T-helper 2 cell treated with Interferon-gamma antibody and Interleukin-4, amounts not matched to agents 5 μg/mL and 100 μg/mL, for 36 hours (primary cell): ENCODE measurements at regions not wholly inside any gene's neighbourhood (a gene's known extent, or its start where the extent isn't known, plus 50 kb on each side); places are given as distances from the start of the nearest gene placed in this dataset.

ENCODE experiments used
- DNase-seq: peaks from one replicate; pipeline ENCODE4 v3.0.0; 2021; ENCODE audit warnings: low spot score
- H3K27ac Mint-ChIP-seq: one replicate; pipeline ENCODE4 v1.8.0; 2021; ENCODE audit warnings: mild to moderate bottlenecking, mixed read lengths
- H3K27me3 Mint-ChIP-seq: one replicate; pipeline ENCODE4 v1.8.0; 2021; ENCODE audit warnings: low read depth, mixed read lengths
- H3K36me3 Mint-ChIP-seq: one replicate; pipeline ENCODE4 v1.8.0; 2021; ENCODE audit warnings: low read depth, mixed read lengths
- H3K4me1 Mint-ChIP-seq: one replicate; pipeline ENCODE4 v1.8.0; 2021; ENCODE audit warnings: low read depth, mixed read lengths
- H3K4me3 Mint-ChIP-seq: one replicate; pipeline ENCODE4 v1.8.0; 2022; ENCODE audit warnings: mild to moderate bottlenecking, moderate library complexity, mixed read lengths
- H3K9me3 Mint-ChIP-seq: one replicate; pipeline ENCODE4 v1.8.0; 2021; ENCODE audit warnings: mixed read lengths

DNA sequence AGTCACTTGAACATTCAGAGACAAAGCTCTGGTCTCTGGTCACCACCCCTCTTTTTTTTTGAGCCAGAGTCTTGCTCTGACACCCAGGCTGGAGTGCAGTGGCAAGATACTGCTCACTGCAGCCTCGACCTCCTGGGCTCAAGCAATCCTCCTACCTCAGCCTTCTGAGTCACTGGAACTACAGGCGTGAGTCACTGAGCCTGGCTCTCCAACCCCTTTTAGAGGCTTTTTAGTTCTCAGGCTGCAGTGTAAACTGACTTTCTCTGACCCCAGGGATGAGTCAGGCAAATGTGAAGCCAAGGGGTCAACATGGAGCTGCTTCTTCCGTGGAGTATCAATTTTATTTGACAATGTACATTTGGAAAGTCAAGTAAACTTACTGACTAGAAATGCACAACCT lies 229.2 kb downstream of the PTTG2 start:
- Mint-ChIP-seq H3K27ac (no peak overlapping the region), H3K27me3 (peaks cover 16% of the 10 kb centered on the region), H3K4me3 (no peak overlapping the region), H3K9me3 (no peaks in the 10 kb centered on the region), H3K4me1 (no peaks in the 10 kb centered on the region), H3K36me3 (no peaks in the 10 kb centered on the region)
- no peak for DNase-seq

DNA sequence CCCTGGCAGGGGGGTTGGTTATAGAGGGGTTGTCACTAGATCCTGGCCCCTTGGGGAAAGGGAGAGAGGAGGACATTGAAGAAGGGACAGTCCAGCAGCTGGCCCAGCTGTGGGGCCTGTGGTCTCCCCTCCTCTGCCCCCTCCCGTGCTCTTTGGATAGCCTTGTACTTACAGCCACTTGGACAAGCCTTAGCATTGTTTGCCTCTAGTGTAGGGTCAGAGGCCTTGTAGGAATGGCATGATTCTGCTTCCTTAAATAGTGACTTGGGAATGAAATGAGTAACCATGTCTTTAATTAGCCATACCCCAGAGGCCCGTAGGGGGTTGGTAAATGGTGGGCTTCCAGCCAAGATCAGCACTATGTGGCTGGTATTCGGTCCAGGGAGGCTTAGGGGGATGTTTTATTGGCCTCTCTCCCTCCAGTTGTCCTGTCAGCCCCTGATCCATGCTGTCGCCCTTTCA lies 230.6 kb downstream of the PTTG2 start:
- Mint-ChIP-seq H3K27ac (no peak overlapping the region), H3K4me1 (no peaks in the 10 kb centered on the region), H3K36me3 (no peaks in the 10 kb centered on the region), H3K9me3 (no peaks in the 10 kb centered on the region), H3K27me3 (peaks cover 17% of the 10 kb centered on the region), H3K4me3 (no peak overlapping the region)
- DNase-seq, result no peak

DNA sequence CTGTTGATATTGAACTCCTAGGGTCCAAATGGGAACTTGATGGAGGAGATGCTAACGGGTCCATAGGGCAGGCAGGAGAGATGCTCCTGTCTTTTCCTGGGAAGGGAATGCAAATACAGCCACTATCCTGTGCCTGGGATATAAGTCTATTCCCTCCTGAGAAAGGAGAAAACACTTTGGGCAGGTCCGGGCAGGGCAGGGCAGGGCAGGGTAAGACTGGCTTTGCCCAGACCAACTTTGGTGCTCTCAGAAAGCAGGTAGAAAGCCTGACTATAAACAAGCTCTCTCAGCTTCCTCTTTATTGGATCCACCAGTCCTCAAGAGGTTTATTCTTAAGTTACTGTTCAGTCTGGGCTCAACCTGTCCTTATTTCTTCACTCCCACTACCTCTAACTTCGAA lies 232.3 kb downstream of the PTTG2 start:
- Mint-ChIP-seq H3K27me3 (peaks cover 22% of the 10 kb centered on the region), H3K27ac (no peak overlapping the region), H3K4me3 (no peak overlapping the region), H3K4me1 (no peaks in the 10 kb centered on the region), H3K36me3 (no peaks in the 10 kb centered on the region), H3K9me3 (no peaks in the 10 kb centered on the region)
- no peak for DNase-seq

DNA sequence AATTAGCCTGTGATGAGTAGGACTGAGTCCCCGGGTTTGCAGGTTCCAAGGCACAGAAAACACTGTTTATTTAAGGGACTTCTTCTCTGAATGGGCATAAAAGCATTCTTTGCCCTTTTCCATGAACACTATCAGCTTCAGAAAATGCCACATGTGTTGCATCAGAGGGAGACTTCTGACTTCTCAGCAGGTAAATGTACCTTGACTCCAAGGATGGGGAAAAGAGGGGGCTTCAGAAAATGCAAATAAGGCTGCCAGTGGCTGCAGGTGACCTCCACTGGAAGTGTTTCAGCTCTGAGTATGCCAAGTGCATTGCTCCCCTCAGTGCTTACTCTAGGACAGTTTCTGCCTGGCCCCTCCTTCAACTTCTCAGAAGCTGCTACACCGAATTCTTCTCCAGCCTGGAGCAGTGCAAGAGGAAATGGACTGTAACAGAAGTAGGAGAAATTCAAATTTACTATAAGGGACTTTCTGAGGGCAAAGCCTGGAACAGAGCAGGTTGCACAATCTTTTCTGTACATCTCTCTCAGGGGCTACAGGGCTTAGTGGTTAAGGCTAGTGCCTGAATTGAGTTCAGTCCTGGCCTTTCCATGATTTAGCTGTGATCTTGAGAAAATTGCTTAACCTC lies 233.2 kb downstream of the PTTG2 start:
- H3K4me1 Mint-ChIP-seq, result no peaks in the 10 kb centered on the region
- no peaks in the 10 kb centered on the region for H3K9me3 Mint-ChIP-seq
- peaks cover 22% of the 10 kb centered on the region for H3K27me3 Mint-ChIP-seq
- no peak overlapping the region for H3K4me3 Mint-ChIP-seq
- no peak overlapping the region for H3K27ac Mint-ChIP-seq
- no peak for DNase-seq
- H3K36me3 Mint-ChIP-seq, result no peaks in the 10 kb centered on the region

DNA sequence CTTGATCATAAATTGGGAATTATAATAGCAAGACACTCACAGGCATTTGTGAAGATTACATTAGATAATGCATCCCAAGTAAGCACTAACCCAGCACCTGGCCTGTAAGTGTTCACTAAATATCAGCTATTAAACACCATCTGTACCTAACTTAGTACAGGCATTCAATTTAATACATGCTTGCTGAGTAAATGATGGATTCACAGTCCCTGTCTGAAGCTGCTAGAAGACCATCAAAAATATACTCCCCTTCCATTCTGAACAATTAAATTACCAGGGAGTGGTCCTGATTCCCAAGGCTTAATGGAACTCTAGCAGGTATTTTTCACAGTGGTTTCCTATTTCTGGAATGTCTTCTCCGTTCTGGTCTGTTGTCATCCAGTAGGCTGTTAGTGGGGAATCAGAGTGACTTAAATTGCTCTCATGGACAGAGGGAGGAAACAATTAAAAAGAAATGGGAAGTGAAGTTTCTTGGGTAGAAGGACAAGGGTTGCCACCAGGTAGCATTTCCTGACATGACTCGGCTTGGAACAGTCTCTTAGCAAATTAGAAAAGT lies 233.9 kb downstream of the PTTG2 start:
- Mint-ChIP-seq H3K9me3 (no peaks in the 10 kb centered on the region), H3K27ac (no peak overlapping the region), H3K4me3 (no peak overlapping the region), H3K27me3 (peaks cover 22% of the 10 kb centered on the region), H3K36me3 (no peaks in the 10 kb centered on the region), H3K4me1 (no peaks in the 10 kb centered on the region)
- DNase-seq, result no peak

DNA sequence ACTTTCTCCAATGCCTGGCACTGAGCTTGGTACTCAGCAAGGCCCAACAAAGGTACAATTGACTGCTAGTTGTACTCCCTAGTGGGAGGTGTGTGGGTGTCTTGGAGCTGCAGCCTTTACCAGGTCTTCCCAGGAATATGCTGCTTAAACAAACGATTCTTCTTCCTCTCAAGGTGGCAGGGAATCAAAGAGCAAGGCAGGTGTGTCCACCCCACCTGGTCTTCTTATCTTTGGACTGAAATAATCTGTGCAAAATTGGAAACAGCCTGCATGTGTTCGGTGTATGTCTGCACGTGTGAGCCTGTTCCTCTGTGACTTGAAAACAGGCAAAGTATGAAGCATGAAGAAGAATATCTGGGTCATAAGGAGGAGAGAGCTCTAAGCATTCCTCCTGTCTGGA lies 235.3 kb downstream of the PTTG2 start:
- Mint-ChIP-seq H3K4me1 (no peaks in the 10 kb centered on the region), H3K27ac (no peak overlapping the region), H3K27me3 (peaks cover 18% of the 10 kb centered on the region), H3K9me3 (no peaks in the 10 kb centered on the region), H3K36me3 (no peaks in the 10 kb centered on the region), H3K4me3 (no peak overlapping the region)
- no peak for DNase-seq

DNA sequence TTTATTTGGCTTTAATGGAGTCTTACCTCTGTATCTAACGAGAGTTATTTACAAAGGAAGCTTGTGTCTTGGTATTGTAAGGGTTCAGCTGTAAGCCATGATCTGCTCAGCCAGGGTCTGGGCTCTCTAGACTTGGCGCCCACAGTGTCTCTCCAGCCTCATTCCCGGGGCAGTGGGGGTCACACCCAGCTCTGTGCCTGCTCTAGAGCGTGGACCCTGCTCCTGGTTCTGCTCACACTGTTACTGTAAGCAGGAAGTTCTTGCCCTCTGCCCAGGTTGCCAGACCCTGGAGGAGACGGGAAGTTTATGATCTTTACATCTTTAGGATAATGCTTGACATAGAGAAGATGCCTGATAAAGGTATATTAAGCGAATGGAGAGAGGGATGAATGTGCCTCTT lies 235.7 kb downstream of the PTTG2 start:
- no peak for DNase-seq
- Mint-ChIP-seq H3K4me1 (no peaks in the 10 kb centered on the region), H3K4me3 (no peak overlapping the region), H3K36me3 (no peaks in the 10 kb centered on the region), H3K27me3 (peaks cover 18% of the 10 kb centered on the region), H3K27ac (no peak overlapping the region), H3K9me3 (no peaks in the 10 kb centered on the region)

DNA sequence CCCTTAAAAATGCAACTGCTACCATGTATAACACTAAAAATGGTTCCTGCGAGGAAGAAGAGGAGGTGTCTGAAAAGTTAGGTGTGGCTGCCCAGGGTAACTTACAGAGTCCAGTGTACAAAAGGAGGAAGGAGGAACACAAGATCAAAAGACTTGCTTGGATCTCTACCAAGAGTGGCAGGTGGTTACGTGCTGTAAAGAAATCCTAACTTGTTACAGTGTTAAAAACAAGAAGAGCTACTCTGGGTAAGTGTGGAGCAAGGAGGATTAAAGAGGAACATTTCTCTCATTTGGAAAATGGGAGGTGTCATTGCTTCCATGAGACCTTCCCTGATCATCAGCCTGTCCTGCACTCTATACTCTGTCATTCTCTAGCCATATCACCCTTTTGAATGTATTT lies 242.0 kb downstream of the PTTG2 start:
- Mint-ChIP-seq H3K9me3 (no peaks in the 10 kb centered on the region), H3K27ac (no peak overlapping the region), H3K27me3 (peaks cover 6% of the 10 kb centered on the region), H3K4me3 (no peak overlapping the region), H3K4me1 (no peaks in the 10 kb centered on the region), H3K36me3 (no peaks in the 10 kb centered on the region)
- DNase-seq, result no peak

DNA sequence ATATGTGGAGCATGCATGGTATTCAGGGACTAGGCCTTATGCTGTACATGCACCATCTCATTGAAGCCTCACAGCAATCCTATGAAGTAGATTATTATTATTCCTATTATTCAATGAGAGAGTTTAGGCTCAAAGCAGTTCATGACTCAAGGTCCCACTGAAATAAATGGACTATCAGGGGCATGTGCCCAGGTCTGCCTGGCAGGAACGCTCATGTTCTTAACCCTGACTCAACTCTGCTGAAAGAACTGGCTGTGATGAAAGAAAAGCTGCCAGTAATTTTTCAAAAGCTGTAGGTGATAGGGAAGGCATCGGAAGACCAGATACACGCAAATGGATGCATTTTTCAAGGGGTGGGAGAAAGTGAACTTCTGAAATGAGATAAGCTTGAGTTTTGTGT lies 243.4 kb downstream of the PTTG2 start:
- no peak for DNase-seq
- no peaks in the 10 kb centered on the region for H3K4me1 Mint-ChIP-seq
- no peaks in the 10 kb centered on the region for H3K36me3 Mint-ChIP-seq
- no peak overlapping the region for H3K4me3 Mint-ChIP-seq
- H3K27me3 Mint-ChIP-seq, result peaks cover 9% of the 10 kb centered on the region
- H3K27ac Mint-ChIP-seq, result no peak overlapping the region
- H3K9me3 Mint-ChIP-seq, result no peaks in the 10 kb centered on the region

DNA sequence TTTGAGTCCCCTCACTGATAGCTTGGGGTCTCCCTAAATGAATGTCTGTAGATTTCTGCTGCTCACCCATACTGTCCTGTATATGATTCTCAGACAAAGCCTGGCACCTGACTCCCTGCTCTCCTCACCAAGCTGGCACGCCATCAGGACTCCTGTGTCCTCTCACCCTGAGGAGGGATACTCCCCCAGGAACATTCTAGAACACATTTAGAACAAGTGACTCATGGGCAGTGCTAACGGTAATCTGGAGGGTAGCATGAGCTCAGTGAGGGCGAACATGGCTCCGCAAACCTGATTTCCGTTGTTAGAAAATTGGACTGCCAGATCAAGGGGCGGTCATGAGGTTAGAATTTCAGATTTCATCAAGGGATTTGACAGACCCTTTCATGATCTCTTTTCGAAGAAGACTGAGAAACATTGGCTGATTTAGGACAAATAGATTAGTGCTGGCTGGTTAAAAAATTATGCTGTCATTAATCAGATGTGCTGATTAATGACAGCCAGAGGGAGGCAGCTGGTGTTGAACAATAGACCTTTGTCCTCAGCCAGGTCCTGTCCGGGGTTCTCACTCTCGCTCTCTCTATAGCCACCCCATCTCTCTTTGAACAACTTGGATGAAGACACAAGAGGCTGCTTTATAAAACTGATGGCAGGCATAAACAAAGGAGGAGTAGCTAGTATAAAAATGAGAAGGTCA lies 244.3 kb downstream of the PTTG2 start:
- Mint-ChIP-seq H3K4me1 (no peaks in the 10 kb centered on the region), H3K36me3 (no peaks in the 10 kb centered on the region), H3K27ac (no peak overlapping the region), H3K27me3 (peaks cover 9% of the 10 kb centered on the region), H3K4me3 (no peak overlapping the region), H3K9me3 (no peaks in the 10 kb centered on the region)
- no peak for DNase-seq

DNA sequence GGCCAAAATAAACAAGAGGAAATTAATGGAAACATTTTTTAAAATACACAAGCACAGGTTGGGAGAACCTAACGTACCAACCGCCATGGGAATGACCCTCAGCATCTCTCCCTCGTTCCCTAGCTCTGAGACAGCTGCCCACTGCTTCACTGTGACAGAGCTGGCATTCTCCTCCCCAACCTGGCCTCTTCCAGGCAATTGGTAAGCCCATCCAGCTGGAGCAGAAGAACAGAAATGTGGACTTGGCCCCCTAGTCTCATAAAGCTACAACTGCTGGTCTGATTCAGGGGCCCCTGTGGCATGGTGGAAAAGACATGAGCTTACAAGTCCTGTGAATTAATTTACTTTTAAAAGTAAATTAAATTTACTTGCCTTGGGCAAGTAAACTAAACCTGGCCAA lies 245.1 kb downstream of the PTTG2 start:
- no peak for DNase-seq
- Mint-ChIP-seq H3K27me3 (peaks cover 9% of the 10 kb centered on the region), H3K9me3 (no peaks in the 10 kb centered on the region), H3K4me1 (no peaks in the 10 kb centered on the region), H3K36me3 (no peaks in the 10 kb centered on the region), H3K27ac (no peak overlapping the region), H3K4me3 (no peak overlapping the region)

DNA sequence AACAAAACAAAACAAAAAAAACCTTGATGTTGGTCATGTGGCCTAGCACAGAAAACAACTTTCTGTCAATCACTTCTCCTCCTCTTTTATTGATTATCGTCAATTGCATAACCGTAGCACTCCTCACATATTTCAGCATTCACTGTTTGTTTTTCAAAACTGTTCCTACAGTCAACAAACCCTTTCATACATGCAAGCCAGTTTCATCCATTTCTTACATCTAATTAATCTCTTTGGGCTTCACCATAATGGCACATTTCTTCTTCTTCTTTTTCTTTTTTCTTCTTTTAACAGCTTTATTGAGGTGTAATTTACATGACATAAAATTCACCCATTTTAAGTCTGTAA lies 246.9 kb downstream of the PTTG2 start:
- H3K4me3 Mint-ChIP-seq, result no peak overlapping the region

DNA sequence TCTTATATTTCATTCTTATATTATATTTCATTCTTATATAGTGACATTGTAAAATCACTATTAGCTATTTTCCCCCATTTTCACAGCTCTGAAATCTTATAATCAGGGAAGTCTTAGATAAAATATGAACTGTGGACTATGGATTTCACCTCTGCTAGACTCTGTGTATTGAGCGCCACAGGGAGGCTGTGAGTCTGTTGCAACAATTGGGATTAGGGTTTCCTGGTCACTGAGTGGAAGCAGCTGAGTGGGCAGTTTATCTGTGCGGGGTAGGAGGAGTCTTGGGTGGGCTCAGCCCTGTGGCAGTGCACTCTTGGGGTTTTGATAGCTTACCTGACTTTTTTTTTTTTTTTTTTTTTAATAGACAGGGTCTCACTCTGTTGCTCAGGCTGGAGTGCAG lies 249.5 kb downstream of the PTTG2 start:
- H3K27ac Mint-ChIP-seq, result no peak overlapping the region
- DNase-seq, result no peak
- peaks cover 15% of the 10 kb centered on the region for H3K27me3 Mint-ChIP-seq
- H3K36me3 Mint-ChIP-seq, result no peaks in the 10 kb centered on the region
- no peaks in the 10 kb centered on the region for H3K9me3 Mint-ChIP-seq
- H3K4me3 Mint-ChIP-seq, result no peak overlapping the region
- H3K4me1 Mint-ChIP-seq, result no peaks in the 10 kb centered on the region

More for the DNA sequence above, 246.9 kb downstream of the PTTG2 start:
- Mint-ChIP-seq H3K4me1 (no peaks in the 10 kb centered on the region), H3K9me3 (no peaks in the 10 kb centered on the region), H3K27me3 (peaks cover 9% of the 10 kb centered on the region), H3K27ac (no peak overlapping the region), H3K36me3 (no peaks in the 10 kb centered on the region)
- no peak for DNase-seq

DNA sequence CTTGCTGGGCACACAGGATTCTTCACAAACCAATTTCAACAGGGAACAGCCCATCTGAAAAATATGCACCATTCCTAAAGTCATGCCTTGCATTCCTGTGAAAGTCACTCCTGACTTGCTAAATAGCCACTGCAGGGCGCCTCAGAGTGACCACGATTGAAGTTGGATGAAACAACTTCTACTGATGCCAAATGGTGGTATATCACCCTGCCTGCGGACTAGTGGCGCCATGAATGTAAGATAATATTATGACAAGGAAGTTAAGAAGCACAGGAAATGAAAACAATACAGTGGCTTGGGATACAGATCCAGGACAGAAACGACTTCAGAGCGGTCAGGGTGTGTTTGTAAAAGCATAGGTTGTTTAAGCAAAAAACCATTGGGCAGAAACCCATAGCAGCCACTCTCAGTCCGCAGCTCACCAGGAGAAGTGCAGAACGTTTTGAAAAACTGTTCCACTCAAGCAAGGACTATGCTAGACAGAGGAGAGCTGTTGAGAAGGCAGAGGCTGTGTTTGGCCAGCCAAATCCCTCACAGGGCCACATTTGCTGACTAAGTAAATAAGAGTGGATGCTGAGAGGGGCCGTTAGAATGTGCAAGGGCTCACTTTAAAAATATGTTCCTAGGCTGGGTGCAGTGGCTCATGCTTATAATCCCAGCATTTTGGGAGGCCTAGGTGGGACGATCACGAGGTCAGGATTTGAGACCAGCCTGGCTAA lies 250.4 kb downstream of the PTTG2 start:
- H3K4me3 Mint-ChIP-seq, result no peak overlapping the region
- H3K4me1 Mint-ChIP-seq, result no peaks in the 10 kb centered on the region
- H3K27me3 Mint-ChIP-seq, result peaks cover 17% of the 10 kb centered on the region
- no peaks in the 10 kb centered on the region for H3K9me3 Mint-ChIP-seq
- no peak overlapping the region for H3K27ac Mint-ChIP-seq
- H3K36me3 Mint-ChIP-seq, result no peaks in the 10 kb centered on the region
- DNase-seq, result no peak
